ENCODE measurements at regions not wholly inside any gene's neighbourhood (a gene's known extent, or its start where the extent isn't known, plus 50 kb on each side); places are given as distances from the start of the nearest gene placed in this dataset.
"Not testable (repeated sequence)": the region's sequence is repeated elsewhere in the genome, so short reads cannot be mapped to it uniquely, and the experiment has no call there.

DNA sequence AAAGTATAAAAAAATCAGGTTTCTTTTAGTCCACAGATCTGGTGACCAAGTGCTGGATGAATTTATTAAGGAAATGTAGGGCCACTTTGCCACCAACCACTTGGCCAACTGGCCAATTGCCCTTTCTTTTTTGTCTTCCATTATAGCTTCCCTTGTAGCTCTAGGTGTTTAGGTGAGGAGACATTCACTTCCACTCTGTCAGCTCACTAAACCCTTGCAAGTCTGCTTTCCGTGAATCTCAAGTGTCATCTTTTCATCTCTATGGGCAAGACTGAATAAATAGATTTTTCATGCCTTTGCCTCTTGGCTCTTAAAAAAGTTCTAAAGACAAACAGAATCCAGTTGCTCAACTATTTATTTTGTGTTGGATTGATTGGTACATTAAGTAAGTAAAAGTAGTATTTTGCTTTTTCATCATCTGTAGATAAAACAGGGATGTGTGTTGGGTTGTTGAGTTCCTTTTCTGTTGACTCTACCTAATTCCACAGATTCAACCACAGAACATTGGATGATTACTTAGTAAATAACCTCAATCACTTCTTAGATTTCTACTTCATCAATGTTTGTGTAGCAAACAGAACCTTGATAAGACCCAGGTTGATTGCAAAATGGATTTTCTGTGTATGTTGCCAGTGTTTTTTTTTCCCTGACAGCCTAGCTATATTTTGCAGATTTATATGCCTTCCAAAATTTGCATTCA is 68.1 kb upstream of the GRXCR1 start:
- DNase-seq: no peak

DNA sequence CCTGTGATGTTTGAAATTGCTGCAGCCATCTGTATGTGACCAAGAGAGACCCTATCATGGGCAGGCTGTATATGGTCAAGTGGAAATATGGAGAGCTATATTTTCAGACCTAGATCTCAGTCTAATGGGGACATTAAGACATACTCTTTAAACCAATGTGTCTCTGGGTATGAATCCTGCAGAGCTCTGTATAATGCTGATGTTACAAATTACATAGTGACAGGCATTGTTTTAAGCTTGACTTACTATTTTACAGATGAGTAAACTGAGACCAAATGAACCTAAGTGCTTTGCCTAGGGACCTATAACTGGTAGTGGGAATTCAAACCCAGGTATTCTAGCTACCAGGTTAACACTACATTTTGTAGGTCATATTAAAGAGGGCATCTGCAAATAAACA is 71.3 kb upstream of the GRXCR1 start:
- no peak for DNase-seq

DNA sequence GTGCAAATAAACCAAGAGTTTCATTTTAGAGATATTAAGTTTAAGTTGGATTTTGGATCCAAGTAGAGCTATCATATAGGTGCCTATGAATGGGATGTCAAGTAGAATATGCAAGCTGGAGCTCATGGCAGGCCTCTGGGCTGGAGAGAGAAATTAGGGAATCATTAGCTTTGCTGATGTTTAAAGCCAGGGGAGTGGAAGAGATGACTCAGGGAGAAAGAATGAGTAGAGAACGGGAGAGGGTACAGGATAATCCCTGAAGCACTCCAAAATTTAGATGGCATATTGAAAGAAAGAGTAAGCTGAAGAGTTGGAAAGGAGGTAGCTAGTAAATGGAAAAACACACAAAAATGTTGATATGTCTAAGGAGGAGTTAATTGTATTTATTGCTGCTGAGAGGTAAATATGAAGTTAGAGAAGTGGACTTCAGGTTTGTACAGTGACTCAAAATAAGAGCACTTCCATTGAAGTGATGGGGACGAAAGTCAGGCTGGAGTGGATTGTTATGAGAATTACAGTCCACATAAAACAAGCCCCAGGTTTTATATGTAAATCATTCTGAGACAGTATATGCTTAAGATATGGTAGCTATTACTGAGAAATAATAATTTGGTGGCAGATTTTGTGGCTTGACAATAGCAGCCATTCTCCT is 72.5 kb upstream of the GRXCR1 start:
- no peak for DNase-seq

DNA sequence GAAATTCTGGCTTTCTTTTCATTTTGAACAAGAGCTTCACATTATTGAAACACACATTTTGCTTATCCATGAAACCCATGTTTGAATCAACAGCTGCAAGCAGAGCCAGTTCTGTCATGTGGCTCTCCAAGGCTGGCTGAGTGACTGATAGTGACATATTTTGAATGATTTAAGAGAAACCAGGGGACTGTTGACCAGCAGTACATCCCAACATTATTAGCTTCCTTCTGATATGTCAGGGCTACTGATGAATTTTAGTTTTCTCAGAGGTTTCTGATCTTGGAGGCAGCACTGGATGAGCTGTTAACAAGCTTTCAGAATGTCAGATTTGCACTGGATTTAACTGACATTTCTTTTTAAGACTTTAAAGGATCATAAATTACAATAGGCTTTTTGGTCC is 74.6 kb upstream of the GRXCR1 start:
- no peak for DNase-seq

DNA sequence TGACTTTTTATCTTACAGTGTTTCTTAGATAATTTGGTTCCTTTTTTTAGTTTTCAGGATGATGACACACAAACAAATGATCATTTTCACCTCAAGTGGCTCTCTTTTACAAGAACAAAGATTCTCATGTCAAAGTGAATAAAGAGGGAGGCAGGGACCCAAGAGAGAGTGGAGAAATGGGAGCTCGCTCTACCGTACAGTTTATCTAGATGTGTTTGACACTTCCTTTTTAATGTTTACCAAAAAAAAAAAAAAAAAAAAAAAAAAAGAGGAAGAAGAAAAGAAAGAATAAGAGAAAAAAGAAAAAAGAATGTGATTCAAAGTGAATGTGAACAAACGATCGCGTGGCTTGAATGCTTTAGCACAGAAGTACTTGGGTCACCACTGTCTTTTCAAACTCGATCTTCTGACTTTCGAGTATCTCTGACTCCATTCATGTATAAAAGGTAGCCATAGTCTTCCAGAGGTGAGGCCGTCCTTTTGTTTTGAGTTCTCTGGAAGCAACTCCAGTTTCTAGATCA is 75.6 kb upstream of the GRXCR1 start:
- DNase-seq: no peak

DNA sequence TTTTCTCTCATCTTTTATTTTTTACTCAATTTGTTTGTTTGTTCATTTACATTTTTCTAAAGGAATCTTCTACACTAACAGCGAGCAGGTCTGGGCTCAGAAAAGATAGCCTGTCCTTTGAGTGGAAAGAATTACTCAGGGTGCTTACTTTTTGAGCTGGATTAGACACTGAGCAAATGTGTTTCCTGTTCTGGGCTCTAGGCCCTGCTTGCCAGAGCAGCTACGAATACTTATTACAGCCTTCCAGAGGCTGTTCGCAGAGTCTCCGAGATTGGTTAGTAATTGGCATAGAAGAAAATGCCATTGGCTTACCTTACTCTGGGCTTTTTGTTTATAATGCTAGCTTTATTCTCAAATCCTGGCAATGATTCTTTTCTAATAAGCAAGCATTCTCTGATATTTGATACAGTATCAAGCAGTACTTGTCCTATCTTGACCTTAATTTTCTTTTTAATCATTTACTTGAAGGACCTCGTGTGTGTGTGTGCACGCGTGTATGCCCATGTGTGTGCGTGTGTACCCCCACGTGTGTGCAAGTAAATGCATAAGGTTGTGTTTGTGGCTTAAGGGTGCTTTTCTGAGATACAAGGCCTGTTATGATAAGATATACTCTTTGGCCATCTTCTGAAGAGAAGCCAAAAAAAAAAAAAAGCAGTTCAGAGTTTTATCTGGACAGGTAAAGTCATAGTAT is 76.2 kb upstream of the GRXCR1 start:
- DNase-seq: no peak

DNA sequence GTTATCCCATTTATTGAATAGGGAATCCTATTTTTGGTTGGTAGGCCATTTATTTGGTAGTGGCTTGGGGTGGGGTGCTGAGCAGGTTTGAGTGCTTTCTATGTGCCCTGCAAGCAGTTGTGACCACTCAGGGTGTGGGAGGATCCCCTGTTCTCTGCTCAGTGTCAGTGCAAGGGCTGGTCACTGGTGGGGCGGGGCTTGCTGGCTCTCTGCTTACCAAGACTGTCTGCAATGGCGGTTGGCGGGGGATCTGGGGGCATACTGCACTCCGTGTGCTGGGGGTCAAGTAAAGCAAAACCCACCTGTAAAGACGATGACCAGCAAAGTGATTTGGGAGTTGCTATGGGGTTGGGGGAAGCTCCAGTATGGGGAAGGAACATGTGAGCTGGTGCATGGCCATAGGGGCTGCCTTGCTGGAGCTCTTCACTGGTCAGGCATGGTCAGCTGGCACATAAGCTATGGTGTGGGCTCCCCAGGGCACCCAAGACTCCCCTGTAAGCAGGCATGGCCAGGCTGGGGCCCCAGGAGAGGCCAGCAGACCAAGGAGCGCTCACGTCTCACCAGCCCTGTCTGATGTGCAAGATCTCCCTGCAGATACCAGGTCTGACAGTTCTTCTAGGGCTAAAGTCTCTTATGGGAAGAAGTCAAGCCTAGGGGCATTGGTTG is 83.0 kb upstream of the GRXCR1 start:
- no peak for DNase-seq

DNA sequence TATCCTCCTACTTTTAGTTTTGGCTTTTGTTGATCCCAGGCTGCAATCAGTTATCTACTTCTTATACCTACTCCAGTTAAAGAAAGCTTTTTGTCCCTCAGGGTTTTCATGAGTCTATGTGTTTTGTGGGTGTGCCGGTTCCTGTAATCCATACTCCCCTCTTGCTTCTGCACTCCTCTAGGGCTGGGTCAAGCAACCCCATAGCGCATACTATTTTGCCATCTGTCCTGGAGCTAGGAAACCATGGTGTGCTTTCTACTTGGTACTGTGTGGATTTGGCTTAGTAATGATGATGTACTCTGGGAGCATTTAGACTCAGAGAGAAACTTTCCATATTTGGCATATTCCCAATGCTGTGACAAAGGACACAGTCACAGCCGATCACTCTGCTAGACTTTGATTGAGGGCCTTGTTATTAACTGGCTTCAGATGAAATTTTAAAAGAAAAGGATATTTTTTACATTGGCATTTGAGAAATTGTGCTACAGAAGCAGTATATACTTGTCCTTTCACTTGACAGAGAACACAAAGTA is 86.1 kb upstream of the GRXCR1 start:
- DNase-seq: no peak

DNA sequence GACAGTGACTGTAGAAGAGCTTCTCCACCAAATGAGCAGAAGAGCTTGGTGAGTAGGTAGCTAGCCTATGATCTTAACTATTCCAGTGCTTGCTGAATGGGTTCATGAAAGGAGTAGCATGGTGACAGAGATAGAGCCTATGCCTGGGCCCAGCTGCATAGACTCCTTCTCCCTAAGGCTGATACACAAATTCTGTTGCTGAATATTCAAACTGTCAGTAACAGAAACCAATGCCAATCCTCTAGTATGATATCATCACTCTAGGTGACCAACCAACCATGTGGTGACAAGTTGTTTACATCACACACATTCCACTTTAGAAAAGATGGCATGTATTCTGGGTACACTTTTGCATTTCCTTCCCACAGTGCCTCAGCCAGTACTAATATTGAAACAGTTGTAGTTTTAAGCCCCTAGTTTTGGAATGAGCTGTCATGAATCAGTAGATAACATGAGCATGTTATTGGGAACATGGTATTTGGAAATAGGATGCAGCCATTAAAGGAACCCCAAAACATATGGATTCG is 103.4 kb upstream of the GRXCR1 start:
- DNase-seq: no peak

DNA sequence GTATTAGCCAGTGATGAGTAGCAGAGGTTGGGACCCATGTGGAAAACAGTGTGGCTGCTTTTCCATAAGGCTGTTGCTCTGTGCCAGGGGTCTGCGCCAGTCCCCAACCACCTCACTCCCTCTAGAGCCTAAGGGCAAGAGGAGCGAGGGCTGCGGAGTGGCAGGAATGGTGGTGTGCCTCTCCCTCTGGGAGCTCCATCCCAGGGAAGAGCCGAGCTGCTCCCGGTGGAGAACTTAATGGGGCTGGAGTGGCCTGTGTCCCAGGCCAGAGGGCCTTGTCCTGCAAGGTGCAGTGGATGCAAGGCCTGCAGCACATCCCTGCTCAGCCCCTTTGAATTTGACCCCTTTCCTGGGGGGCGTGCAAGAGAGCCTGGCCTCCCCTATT is 105.4 kb upstream of the GRXCR1 start:
- no peak for DNase-seq

DNA sequence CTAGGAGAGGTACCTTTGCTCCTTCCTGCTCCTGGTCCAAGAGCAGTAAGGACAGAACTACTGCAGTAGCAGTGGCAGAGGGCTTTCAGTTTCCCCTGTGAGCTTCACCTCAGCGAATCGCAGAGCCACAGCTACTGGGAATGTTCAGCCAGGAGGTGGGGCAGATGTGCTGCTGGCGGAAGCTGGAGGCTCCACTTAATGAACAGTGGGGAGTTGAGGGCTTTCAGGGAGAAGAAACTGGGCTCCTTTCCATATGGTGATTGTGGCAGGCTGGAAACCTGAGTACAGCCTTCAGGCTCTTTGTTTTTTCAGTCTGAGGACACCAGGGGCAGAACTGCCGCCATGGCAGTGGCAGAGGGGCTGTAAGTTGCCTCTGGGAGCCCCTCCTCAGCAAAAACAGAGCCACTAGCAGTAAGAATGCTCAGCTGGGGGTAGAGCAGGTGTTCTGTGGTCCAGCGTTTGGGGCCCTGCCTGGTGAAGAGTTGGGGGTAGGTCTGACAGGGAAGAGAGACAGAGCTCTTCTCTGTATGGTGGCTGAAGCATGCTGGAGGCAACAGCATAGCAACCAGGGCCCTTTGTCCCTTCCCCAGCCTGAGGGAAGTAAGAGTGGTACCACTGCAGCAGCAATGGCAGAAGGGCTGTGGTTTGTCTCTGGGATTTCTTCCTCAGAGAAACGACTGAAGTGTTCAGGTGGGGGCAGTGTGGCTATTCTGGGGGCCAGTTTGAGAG is 106.0 kb upstream of the GRXCR1 start:
- peak; percentile 8 to 49 for DNase-seq

DNA sequence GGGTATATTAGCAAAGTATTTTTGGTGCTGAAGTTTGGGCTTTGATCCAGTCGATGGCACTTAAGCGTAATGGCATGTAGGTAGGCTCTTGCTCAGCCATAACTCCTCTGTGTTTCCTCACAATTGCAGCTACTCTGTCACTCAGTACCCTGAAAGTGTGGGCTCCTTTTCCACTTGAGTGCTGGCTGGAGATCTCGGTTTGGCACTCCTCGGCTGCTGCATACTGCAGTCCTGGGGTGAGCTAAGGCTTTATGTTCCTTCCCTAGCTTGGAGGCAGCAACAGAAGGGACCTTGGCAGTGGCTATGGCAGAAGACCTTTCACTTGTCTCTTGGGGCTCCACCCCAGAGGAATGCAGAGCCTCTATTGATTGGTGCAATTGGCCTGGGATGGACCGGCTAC is 106.7 kb upstream of the GRXCR1 start:
- DNase-seq: no peak

DNA sequence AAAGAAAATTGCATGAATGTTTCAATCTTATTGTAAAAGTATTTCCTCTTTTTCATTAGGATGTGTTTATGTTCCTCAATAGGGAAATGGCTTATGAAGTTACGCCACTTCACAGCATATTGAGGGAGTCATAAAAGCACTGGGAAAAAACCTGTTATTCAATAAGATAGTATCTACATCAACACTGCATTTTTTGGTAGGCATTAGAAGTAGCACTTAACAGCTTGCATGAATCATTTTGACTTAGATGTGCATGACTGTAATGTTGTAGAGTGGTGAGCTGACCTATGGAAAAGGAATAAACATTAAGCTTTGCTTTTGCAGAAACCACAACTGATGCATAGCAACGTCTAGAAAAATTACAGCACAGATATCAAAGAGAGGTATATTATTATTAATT is 111.2 kb upstream of the GRXCR1 start:
- no peak for DNase-seq

DNA sequence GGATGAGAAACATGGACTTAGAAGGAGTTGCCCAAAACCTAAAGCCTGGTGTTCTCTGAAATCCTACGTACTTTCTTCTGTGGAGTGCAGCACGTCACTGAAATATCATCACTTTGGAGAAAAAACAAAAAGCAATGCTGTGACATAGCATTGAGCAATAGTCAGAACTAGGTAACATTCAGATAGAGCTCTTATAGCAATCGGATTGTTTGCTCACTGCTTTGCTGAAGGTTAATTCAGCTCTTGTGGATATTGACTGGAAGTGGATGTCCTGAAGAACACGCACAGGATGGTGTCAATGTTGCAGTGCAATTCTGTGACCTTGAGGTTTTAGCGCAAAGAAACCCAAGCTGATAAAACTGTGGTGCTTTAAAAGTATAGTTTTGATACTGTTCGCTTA is 114.2 kb upstream of the GRXCR1 start:
- DNase-seq: no peak

DNA sequence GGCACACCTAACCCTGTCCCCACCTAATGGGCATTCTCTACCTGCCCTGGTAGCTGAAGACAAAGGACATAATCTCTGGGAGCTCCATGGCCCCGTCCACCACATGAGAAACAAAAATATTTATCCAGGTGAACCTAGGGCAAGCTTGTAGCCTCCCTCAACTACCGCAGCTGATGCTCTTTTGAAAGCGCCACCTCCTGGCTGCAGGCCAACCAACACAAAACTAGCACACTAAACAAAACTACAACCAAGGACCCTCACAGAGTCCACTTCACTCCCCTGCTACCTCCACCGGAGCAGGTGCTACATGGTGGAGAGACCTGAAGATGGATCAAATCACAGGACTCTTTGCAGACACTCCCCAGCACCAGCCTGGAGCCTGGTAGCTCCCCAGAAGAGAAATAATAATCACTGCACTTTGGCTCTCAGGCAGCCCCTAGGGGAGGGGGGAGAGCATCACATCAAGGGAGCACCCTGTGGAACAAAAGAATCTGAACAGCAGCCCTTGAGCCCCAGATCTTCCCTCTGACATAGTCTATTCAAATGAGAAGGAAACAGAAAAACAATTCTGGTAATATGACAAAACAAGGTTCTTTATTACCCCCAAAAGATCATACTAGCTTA is 111.3 kb upstream of the ATP8A1 start:
- DNase-seq: no peak

DNA sequence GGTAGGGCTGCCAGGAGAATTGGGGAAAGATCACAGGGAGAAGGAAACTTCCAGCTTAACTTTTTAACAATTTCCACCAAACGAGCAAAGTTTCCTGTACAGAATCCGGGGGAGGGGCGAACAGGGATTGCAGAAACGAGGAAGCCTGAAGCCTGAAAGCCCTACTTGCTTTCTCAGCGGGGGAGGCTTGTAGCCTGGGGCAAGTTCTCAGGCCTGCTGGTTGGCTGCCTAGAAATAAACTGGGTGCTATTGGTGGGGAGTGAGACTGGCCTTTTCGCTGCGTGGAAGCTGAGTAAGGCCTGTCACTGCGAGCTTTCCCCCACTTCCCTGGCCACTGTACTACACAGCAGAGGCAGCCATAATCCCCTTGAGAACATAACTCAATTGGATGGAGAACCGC is 110.8 kb upstream of the ATP8A1 start:
- no peak for DNase-seq

DNA sequence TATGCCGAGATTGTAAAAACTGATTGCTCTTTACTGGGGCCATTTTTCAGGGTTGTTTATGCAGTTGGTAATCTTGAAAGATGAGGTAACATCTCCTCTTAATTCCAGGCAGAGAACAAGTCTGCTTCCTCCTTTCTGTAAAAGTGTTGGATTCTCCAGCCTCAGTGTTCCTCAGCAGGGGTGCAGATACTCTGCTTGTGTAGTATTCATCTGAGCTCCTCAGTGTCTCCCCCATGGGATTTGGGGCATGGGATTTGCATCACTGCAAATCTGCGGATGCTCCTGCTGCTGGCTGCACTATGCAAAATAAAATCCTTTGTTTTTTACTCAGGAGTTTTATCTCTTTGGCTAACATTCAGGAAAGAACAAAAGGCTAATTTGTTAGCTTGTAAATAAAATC is 104.9 kb upstream of the ATP8A1 start:
- DNase-seq: no peak

DNA sequence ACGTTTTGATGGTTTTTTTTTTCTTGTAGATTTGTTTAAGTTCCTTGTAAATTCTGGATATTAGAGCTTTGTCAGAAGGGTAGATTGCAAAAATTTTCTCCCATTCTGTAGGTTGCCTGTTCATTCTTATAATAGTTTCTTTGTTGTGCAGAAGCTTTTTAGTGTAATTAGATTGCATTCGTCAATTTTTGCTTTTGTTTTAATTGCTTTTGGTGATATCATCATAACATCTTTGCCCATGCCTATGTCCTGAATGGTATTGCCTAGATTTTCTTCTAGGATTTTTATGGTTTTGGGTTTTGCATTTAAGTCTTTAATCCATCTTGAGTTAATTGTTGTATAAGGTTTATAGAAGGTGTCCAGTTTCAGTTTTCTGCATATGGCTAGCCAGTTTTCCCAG is 98.1 kb upstream of the ATP8A1 start:
- not testable (repeated sequence) for DNase-seq

DNA sequence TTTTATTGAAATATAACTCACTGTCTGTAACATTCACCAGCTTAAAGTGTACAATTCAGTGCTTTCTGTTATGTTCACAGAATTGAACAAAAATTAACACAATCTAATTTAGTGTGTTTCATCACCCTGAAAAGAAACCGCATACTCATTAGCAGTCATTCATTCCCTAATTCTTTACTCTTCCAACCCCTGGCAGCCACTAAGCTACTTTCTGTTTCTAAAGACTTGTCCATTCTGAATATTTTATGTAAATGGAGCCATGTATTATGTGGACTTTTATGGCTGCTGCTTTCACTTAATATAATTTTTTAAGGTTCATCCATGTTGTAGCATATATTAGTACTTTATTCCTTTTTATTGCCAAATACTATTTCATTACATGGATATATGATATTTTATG is 94.7 kb upstream of the ATP8A1 start:
- no peak for DNase-seq

DNA sequence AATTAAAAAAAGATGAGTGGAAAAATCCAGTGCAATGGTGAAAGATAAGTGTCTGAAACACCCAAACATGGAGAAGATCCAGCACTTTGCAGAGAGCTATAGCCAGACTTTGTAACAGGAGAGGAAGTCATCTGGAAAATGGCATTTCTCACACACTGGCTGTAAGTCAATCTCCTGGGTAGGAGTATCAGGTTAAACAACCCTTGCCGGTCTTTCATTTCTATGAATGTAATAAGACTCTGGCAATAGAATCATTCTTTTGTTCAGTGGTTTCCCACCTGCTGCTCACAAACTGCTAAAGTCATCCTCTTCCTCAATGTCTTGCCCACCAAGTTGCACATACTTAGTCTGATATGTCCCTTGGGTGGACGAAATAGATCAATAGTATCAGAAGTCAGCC is 94.0 kb upstream of the ATP8A1 start:
- peak in 1 of 2 experiments; percentile 29 for DNase-seq

DNA sequence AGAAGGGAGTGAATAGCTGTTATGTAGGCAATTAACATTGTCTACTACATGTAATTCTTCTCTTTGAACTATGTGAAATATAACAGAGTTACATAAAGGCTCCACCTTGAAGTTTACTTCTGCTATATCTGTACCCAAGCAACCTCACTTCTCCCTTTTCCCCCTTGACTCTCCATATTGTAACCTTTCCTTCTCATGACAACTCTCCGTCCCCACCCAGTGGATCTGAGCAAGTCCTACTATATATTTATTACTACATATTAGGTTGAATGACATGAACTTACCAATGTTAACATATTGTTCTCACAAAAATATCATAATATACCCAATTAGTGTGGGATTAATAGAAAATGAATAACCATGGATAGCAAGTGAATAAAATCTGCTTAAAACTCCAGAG is 93.2 kb upstream of the ATP8A1 start:
- DNase-seq: peak in 1 of 2 experiments; percentile 27

DNA sequence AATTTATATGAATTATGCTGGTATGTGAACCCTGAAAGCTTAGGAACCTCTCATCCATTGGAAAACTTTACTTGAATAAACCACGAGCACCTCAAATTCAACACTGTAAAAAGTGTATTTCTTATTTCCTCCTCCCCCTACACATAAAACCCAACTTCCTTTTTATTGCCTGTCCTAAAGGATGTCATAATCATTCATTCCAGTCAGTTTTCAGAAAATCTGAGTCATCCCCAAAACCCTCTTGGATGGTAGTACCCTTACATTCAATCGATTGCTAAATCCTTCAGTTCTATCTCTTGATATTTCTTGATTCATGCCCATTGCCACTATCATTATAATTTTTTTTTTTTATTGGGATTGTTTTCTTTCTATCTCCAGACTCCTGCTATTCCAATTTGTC is 91.1 kb upstream of the ATP8A1 start:
- DNase-seq: no peak
